Stimulated activated naive CD8-positive, alpha-beta T cell treated with anti-CD3 and anti-CD28 coated beads, Interleukin-15, amount 100 ng/mL, for 72 hours (primary cell): ENCODE measurements at regions not wholly inside any gene's neighbourhood (a gene's known extent, or its start where the extent isn't known, plus 50 kb on each side); places are given as distances from the start of the nearest gene placed in this dataset.
A peak's percentile ranks its signal among the peaks of the same experiment; 100 is the strongest.
"Not testable (repeated sequence)": the region's sequence is repeated elsewhere in the genome, so short reads cannot be mapped to it uniquely, and the experiment has no call there.

ENCODE experiments used
- ATAC-seq: fragments of 150-1000 bp; cut with Tn5 transposase; 2 replicates; pipeline ENCODE4 v1.10.0; 2021; ENCODE audit warnings: mild to moderate bottlenecking, moderate library complexity
- DNase-seq, 2 donors: peaks; one replicate each; pipeline ENCODE4 v3.0.0; 2021 to 2022
- H3K27ac Mint-ChIP-seq, 2 donors: one replicate each; pipeline ENCODE4 v1.8.0; 2022; ENCODE audit warnings: mild to moderate bottlenecking in 2 of 2, mixed read lengths in 2 of 2, moderate library complexity in 2 of 2
- H3K27me3 Mint-ChIP-seq: one replicate; pipeline ENCODE4 v1.8.0; 2022; ENCODE audit warnings: mixed read lengths
- H3K4me1 Mint-ChIP-seq: one replicate; pipeline ENCODE4 v1.8.0; 2022; ENCODE audit warnings: mild to moderate bottlenecking, mixed read lengths
- H3K4me3 Mint-ChIP-seq, 2 donors: one replicate each; pipeline ENCODE4 v1.8.0; 2022; ENCODE audit warnings: mild to moderate bottlenecking in 2 of 2, mixed read lengths in 2 of 2, moderate library complexity in 1 of 2
- H3K9me3 Mint-ChIP-seq, 2 donors: one replicate each; pipeline ENCODE4 v1.8.0; 2022; ENCODE audit warnings: mixed read lengths in 2 of 2

DNA sequence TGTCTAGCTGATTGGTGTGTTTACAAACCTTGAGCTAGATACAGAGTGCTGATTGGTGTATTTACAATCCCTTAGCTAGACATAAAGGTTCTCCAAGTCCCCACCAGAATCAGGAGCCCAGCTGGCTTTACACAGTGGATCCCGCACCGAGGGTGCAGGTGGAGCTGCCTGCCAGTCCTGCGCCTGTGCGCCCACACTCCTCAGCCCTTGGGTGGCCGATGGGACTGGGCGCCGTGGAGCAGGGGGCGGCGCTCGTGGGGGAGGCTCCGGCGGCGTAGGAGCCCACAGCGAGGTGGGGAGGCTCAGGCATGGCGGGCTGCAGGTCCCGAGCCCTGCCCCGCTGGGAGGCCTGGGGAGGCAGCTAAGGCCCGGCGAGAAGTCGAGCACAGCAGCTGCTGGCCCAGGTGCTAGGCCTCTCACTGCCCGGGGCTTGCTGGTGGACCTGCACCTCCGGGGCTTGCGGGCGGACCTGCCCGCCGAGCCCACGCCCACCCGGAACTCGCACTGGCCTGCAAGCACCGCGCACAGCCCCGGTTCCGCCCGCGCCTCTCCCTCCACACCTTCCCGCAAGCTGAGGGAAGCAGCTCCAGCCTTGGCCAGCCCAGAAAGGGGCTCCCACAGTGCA lies 51.0 kb upstream of the CDYL start:
- Mint-ChIP-seq H3K27me3 (peaks cover 17% of the 10 kb centered on the region), H3K4me1 (peaks cover 13% of the 10 kb centered on the region)
- not testable (repeated sequence) for H3K27ac Mint-ChIP-seq, H3K4me3 Mint-ChIP-seq, ATAC-seq, DNase-seq, H3K9me3 Mint-ChIP-seq

DNA sequence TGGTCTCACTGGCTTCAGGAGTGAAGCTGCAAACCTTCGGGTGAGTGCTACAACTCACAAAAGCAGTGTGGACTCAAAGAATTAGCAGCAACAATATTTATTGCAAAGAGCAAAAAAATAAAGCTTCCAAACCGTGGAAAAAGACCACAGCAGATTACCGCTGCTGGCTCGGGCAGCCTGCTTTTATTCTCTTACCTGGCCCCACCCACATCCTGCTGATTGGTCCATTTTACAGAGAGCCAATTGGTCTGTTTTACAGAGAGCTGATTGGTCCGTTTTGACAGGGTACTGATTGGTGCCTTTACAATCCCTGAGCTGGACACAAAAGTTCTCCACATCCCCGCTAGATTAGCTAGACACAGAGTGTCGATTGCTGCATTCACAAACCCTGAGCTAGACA lies 51.5 kb upstream of the CDYL start:
- peaks cover 17% of the 10 kb centered on the region for H3K27me3 Mint-ChIP-seq
- ATAC-seq, H3K4me3 Mint-ChIP-seq, DNase-seq, H3K9me3 Mint-ChIP-seq, H3K27ac Mint-ChIP-seq: not testable (repeated sequence)
- peaks cover 13% of the 10 kb centered on the region for H3K4me1 Mint-ChIP-seq

DNA sequence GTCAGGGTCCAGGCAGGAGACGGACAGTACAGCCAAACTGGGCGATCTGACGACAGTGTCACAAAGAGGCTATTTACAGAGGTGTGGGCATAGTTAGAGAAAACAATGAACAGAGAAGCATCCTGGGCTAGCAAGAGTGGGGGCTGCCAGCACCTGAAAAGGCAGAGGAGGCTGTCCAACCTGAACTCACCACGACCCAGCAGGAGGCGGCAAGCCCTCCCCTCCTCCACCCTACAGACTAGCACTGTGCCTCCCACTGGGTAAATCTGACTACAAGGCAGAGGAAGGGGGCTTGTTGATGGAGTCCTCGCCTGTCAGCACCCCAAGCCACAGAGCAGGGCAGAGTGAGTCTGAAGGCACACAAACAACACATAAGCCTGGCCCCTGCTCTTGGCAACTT lies 52.8 kb upstream of the CDYL start:
- ATAC-seq (no peak), DNase-seq (no peak)
- no peak overlapping the region for H3K4me3 Mint-ChIP-seq
- peaks cover 12% of the 10 kb centered on the region for H3K4me1 Mint-ChIP-seq
- no peak overlapping the region for H3K27ac Mint-ChIP-seq
- H3K27me3 Mint-ChIP-seq = peaks cover 6% of the 10 kb centered on the region
- no peaks in the 10 kb centered on the region for H3K9me3 Mint-ChIP-seq

DNA sequence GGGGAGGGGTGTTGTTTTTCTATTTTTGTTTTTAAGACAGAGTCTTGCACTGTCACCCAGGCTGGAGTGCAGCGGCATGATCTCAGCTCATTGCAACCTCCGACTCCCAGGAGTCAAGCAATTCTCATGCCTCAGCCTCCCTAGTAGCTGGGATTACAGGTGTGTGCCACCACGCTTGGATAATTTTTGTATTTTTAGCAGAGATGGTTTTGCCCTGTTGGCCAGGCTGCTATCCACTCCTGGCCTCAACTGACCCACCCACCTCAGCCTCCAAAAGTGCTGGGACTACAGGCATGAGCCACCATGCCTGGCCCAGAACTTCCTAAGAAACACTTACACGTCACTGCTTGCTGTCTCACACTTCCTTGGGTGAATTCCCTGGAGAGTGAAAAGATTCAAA lies 54.8 kb upstream of the CDYL start:
- H3K9me3 Mint-ChIP-seq, H3K4me3 Mint-ChIP-seq, ATAC-seq, H3K27me3 Mint-ChIP-seq, H3K27ac Mint-ChIP-seq, DNase-seq, H3K4me1 Mint-ChIP-seq: not testable (repeated sequence)

DNA sequence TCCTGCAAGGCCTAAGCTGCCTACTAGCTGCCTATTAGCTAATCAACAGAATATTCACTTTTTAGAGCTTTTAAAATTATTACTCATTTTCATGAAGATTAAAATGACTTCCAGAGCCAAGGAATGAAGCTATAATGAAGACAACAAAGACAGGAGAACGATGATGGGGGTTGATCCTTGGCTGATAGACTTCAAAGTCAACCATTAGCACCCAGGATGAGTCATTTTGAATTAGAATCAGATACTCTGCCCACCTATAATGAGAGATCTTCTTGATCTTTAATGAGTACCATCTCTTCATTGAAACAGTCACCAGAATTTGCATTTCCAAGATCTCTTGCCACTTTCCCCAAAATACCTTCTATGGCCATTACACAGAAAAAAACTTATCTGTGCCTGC lies 56.7 kb upstream of the CDYL start:
- Mint-ChIP-seq H3K27me3 (no peaks in the 10 kb centered on the region), H3K4me1 (peaks cover 9% of the 10 kb centered on the region), H3K4me3 (no peak overlapping the region), H3K27ac (no peak overlapping the region), H3K9me3 (peaks cover 0 to 10% of the 10 kb centered on the region in 2 donors)
- DNase-seq = no peak
- ATAC-seq = no peak

DNA sequence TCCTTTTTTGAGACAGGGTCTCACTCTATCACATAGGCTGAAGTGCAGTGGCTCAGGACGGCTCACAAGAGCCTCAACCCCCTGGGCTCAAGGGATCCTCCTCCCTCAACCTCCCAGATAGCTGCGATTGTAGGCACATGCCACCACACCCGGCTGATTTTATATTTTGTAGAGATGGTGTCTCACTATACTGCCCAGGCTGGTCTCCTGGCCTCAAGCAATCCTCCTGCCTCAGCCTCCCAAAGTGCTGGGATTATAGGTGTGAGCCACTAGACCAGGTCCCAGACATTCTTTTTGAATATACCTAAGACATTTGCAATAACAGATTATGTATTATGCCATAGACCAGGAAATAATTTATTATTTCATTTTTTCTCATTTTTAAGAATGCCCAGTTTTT lies 58.3 kb upstream of the CDYL start:
- Mint-ChIP-seq H3K9me3 (peaks cover 0 to 10% of the 10 kb centered on the region in 2 donors), H3K27me3 (no peaks in the 10 kb centered on the region), H3K4me3 (no peak overlapping the region), H3K27ac (no peak overlapping the region), H3K4me1 (peaks cover 9% of the 10 kb centered on the region)
- ATAC-seq = no peak
- DNase-seq = no peak

DNA sequence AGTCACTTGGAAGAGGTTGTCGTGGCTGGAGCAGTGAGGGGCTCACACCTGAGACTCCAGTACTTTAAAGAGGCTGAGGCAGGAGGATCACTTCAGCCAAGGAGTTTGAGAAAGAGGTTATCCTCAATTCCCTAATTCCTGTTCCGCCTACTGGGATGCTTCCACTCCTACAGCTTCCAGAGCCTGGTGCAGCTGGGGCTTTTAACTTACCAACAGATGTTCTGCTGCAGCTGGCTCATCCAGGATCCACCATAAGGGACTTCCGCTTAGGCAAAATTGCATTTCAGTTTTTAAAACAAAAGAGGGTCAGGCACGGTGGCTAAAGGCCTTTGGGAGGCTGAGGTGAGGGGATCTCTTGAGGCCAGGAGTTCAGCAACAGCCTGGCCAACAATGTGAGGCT lies 59.1 kb upstream of the CDYL start:
- DNase-seq = no peak
- Mint-ChIP-seq H3K27ac (no peak overlapping the region), H3K27me3 (no peaks in the 10 kb centered on the region)

DNA sequence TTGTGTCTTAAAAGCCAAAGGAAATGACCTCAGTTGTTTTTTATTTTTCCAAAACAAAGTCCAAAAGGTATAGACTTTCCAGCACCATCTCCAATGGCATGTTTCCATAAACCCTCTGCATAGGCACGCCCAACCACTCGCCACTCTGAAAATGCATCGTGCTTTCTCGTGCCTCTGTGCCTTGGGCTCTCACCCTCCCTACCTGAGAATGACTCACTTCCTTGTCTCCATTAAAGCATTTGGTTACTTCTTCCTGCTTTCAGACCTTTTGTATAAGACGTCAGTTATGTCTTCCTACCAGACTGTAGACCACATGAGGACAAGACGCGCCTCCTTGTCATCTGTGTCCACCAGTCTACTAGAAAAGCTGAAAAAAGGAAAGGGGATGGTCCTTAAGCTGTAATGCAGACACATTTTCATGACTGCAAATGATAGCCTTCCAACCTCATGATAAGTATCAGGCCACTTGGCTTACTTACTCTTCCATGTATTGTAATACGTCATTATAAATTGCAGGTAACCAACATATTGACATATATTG lies 61.2 kb upstream of the CDYL start:
- no peak overlapping the region for H3K27ac Mint-ChIP-seq
- no peak overlapping the region for H3K4me3 Mint-ChIP-seq
- peak; percentile 58 for ATAC-seq
- H3K9me3 Mint-ChIP-seq = peaks cover 0 to 10% of the 10 kb centered on the region in 2 donors
- H3K27me3 Mint-ChIP-seq = no peaks in the 10 kb centered on the region
- peaks cover 9% of the 10 kb centered on the region for H3K4me1 Mint-ChIP-seq
- DNase-seq = no peak

More for the DNA sequence above, 59.1 kb upstream of the CDYL start:
- peaks cover 0 to 10% of the 10 kb centered on the region in 2 donors for H3K9me3 Mint-ChIP-seq
- no peak overlapping the region for H3K4me3 Mint-ChIP-seq
- ATAC-seq = no peak
- peaks cover 9% of the 10 kb centered on the region for H3K4me1 Mint-ChIP-seq

DNA sequence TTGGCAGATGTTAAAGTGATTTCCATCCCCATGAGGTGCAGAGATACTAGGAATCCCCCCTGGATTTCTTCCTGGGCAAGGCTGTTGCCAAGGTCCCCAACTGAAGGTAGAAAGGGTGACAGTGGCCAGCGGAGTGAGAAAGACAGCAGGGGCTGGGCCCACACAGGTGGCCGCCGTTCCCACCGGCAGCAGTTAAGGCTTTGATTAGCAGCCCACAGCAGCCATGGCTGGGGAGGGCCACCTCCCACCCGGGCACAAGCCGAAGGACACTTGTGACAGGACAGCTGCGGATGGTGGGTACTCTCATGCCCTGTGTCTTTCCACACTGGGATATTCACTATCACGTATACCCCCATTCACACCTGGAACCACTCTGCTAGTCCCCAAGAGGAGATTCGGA lies 63.9 kb upstream of the CDYL start:
- Mint-ChIP-seq H3K4me1 (peaks cover 9% of the 10 kb centered on the region), H3K27ac (no peak overlapping the region), H3K4me3 (no peak overlapping the region), H3K9me3 (peaks cover 0 to 10% of the 10 kb centered on the region in 2 donors), H3K27me3 (no peaks in the 10 kb centered on the region)
- DNase-seq (no peak), ATAC-seq (no peak)

DNA sequence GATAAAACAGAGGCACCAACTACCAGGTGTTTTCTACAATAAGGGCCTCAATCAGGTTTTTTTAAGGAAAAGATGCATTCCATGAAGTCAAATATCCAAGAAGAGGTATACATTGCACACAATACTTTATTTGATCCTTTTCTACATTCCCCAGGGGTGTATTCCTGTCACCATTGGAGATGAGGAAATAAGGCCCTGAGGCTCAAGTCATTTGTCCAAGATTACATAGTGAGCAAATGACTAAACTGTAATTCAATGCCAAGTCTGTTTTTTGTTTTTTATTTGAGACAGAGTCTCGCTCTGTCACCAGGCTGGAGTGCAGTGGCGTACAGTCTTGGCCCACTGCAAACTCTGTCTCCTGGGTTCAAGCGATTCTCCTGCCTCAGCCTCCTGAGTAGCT lies 69.2 kb upstream of the CDYL start:
- Mint-ChIP-seq H3K27ac (no peak overlapping the region), H3K9me3 (no peaks in the 10 kb centered on the region), H3K27me3 (no peaks in the 10 kb centered on the region), H3K4me1 (no peaks in the 10 kb centered on the region), H3K4me3 (no peak overlapping the region)
- ATAC-seq (no peak), DNase-seq (no peak)

DNA sequence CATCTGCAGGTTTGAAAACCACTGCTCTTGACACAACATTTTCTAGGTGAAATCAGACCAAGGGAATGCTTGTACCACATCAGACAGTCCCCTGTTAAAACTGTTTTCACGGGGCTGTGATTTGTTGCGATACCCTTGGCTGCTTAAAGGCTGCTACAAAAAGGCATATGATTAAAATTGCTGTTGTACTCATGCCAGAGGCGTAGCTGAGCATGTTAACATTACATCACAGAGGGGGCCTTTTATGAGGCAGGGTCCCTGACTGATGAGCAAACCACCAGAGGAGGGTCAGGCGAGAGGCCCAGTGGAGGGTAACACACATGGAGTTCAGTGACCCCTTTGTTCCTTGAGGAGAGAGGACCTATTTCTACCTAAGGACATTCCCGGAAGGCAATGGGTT lies 70.4 kb upstream of the CDYL start:
- no peak for ATAC-seq
- H3K27ac Mint-ChIP-seq = no peak overlapping the region
- DNase-seq = no peak
- no peaks in the 10 kb centered on the region for H3K9me3 Mint-ChIP-seq
- H3K4me1 Mint-ChIP-seq = no peaks in the 10 kb centered on the region
- no peaks in the 10 kb centered on the region for H3K27me3 Mint-ChIP-seq
- H3K4me3 Mint-ChIP-seq = no peak overlapping the region

DNA sequence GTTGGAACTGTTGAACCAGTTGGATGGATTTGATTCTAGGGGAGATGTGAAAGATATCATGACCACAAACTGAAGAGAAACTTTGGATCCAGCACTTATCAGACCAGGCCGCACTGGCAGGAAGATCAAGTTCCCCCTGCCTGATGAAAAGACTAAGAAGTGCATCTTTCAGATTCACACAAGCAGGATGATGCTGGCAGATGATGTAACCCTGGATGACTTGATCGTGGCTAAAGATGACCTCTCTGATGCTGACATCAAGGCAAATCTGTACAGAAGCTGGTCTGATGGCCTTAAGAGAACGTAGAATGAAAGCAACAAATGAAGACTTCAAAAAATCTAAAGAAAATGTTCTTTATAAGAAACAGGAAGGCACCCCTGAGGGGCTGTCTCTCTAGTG lies 72.8 kb upstream of the CDYL start:
- Mint-ChIP-seq H3K27me3 (no peaks in the 10 kb centered on the region), H3K4me1 (no peaks in the 10 kb centered on the region), H3K9me3 (no peaks in the 10 kb centered on the region), H3K4me3 (no peak overlapping the region), H3K27ac (no peak overlapping the region)
- no peak for DNase-seq
- ATAC-seq = no peak

DNA sequence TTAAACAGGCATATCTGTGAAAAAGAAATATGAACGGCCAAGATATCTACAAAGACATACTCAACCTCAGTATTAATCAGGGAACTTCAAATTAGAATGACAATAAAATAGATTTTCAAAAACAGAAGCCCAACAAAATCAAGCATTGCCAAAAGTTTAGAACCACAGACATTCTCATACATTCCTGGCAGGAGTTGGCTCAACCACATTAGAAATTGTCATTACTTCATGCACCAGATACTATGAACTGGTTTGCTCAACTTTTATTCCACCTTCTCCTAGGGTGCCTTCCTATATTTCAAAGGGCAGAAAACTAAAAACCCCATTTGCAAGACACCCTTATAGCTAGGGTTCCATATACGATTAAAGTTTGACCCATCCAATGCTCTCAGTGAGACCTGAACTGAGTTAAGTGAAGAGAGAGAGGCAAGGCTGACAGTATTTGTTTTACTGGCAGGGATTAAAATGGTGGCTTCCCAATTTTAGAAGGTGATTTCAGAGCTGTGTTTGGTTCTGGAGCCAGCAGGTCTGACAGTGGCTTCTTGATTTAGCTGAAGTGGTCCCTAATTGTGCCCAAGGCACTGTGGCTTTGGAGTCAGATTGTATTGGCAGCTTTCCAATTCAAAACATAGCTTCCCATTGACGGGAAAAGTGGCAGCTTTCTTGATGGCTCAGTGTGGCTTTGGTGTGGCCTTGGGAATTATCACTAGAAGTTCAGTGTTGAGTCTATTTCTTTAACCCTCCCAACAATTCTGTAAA lies 77.1 kb upstream of the CDYL start:
- H3K9me3 Mint-ChIP-seq = no peaks in the 10 kb centered on the region
- no peak overlapping the region for H3K27ac Mint-ChIP-seq
- no peak overlapping the region for H3K4me3 Mint-ChIP-seq
- H3K27me3 Mint-ChIP-seq = no peaks in the 10 kb centered on the region
- DNase-seq = no peak
- no peaks in the 10 kb centered on the region for H3K4me1 Mint-ChIP-seq
- no peak for ATAC-seq

DNA sequence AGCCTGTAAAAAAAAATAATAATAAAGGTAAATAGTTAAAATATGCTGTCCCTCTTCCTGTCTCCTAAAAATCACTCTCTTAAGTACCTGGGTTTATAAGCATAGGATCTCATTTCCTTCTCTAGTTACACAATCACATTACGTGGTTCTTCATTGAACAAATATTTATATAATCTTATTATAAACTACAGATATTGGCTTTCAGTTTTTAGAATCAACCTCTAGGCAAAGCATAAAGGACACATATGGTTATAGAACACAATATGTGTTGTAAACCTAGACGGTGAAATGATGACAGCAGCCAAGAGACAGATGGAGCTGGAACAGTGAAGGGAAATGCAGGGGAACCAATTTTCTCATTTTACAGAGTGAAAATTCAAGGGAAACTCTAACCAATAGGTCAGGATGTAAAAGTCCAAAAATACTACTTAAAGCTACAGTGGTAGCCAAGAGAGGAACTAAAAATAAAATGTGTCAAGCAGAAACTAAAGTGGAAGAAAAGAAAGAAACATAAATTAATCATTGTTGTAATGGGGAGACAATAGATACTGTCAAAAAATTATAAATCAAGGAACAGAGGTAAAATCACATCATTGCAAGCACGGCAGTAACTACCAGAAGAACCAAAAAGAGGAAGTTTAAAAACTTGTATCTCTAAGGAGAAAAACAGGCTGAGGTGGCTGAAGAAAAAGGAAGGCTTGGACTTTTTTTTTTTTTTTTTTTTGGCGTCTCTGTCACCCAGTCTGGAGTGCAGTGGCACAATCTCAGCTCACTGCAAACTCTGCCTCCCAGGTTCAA lies 82.8 kb upstream of the CDYL start:
- peaks cover 22% of the 10 kb centered on the region for H3K27me3 Mint-ChIP-seq
- H3K9me3 Mint-ChIP-seq = peaks cover 5 to 15% of the 10 kb centered on the region in 2 donors
- DNase-seq = no peak
- no peak for ATAC-seq
- H3K4me1 Mint-ChIP-seq = no peaks in the 10 kb centered on the region
- no peak overlapping the region for H3K4me3 Mint-ChIP-seq
- peak overlapping the region; percentile 20 to 55 for H3K27ac Mint-ChIP-seq

DNA sequence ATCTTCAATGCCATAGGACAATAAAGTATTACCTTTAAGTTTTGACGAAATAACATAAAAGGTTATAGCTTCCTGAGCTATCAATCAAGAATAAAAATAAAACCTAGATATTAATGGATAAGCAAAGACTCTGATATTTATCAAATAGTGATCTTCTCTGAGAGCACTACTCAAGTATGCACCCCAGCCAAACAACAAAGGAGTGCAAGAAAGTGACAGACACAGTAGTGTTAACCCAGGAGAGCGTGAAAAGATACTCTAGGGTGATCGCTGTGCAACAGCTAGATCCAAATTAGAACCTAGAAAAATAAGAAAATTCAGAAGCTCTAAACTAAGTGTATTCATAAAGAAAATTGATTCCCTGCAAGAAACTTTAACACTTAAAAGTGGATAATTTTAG lies 83.5 kb upstream of the CDYL start:
- Mint-ChIP-seq H3K9me3 (peaks cover 5 to 15% of the 10 kb centered on the region in 2 donors), H3K27me3 (peaks cover 22% of the 10 kb centered on the region), H3K4me3 (no peak overlapping the region), H3K4me1 (no peaks in the 10 kb centered on the region), H3K27ac (no peak overlapping the region)
- no peak for ATAC-seq
- no peak for DNase-seq
